Activated naive CD8-positive, alpha-beta T cell treated with anti-CD3 and anti-CD28 coated beads for 36 hours (primary cell): ENCODE measurements at regions not wholly inside any gene's neighbourhood (a gene's known extent, or its start where the extent isn't known, plus 50 kb on each side); places are given as distances from the start of the nearest gene placed in this dataset.

Experiments used
- DNase-seq: peaks from one replicate; pipeline ENCODE4 v3.0.0; 2021
- H3K27ac Mint-ChIP-seq: one replicate; pipeline ENCODE4 v1.8.0; 2022; ENCODE audit warnings: mild to moderate bottlenecking, moderate library complexity, mixed read lengths
- H3K27me3 Mint-ChIP-seq: one replicate; pipeline ENCODE4 v1.8.0; 2022; ENCODE audit warnings: mild to moderate bottlenecking, mixed read lengths
- H3K36me3 Mint-ChIP-seq: one replicate; pipeline ENCODE4 v1.8.0; 2021; ENCODE audit warnings: mild to moderate bottlenecking, mixed read lengths
- H3K4me1 Mint-ChIP-seq: one replicate; pipeline ENCODE4 v1.8.0; 2021; ENCODE audit warnings: mixed read lengths
- H3K4me3 Mint-ChIP-seq: one replicate; pipeline ENCODE4 v1.8.0; 2022; ENCODE audit warnings: mild to moderate bottlenecking, moderate library complexity, mixed read lengths
- H3K9me3 Mint-ChIP-seq: one replicate; pipeline ENCODE4 v1.8.0; 2022; ENCODE audit warnings: mixed read lengths

GRCh38 chr12:25744313-25744712 is 191.2 kb upstream of the LMNTD1 start:
- Mint-ChIP-seq H3K36me3 (no peaks in the 10 kb centered on the region), H3K27me3 (no peaks in the 10 kb centered on the region), H3K4me3 (no peak overlapping the region), H3K9me3 (no peaks in the 10 kb centered on the region), H3K27ac (no peak overlapping the region), H3K4me1 (no peaks in the 10 kb centered on the region)
- DNase-seq, result no peak

GRCh38 chr12:25745281-25745680 is 192.2 kb upstream of the LMNTD1 start:
- no peak for DNase-seq
- Mint-ChIP-seq H3K4me3 (no peak overlapping the region), H3K4me1 (no peaks in the 10 kb centered on the region), H3K27me3 (no peaks in the 10 kb centered on the region), H3K36me3 (no peaks in the 10 kb centered on the region), H3K27ac (no peak overlapping the region), H3K9me3 (no peaks in the 10 kb centered on the region)

- H3K36me3 Mint-ChIP-seq, result no peaks in the 10 kb centered on the region
- no peaks in the 10 kb centered on the region for H3K9me3 Mint-ChIP-seq
- H3K4me3 Mint-ChIP-seq, result no peak overlapping the region
- DNase-seq, result no peak
- no peak overlapping the region for H3K27ac Mint-ChIP-seq
- H3K27me3 Mint-ChIP-seq, result no peaks in the 10 kb centered on the region
- H3K4me1 Mint-ChIP-seq, result no peaks in the 10 kb centered on the region
These were observed 193.0 kb upstream of the LMNTD1 start for GRCh38 chr12:25746131-25746530.

GRCh38 chr12:25752710-25753309 is 199.7 kb upstream of the LMNTD1 start:
- no peak for DNase-seq
- Mint-ChIP-seq H3K9me3 (no peaks in the 10 kb centered on the region), H3K27me3 (no peaks in the 10 kb centered on the region), H3K4me1 (no peaks in the 10 kb centered on the region), H3K27ac (no peak overlapping the region), H3K36me3 (no peaks in the 10 kb centered on the region), H3K4me3 (no peak overlapping the region)

- Mint-ChIP-seq H3K9me3 (no peaks in the 10 kb centered on the region), H3K4me3 (no peak overlapping the region), H3K4me1 (no peaks in the 10 kb centered on the region), H3K36me3 (no peaks in the 10 kb centered on the region), H3K27me3 (no peaks in the 10 kb centered on the region), H3K27ac (no peak overlapping the region)
- DNase-seq, result no peak
These were observed 202.3 kb upstream of the LMNTD1 start for GRCh38 chr12:25755136-25755970.

- Mint-ChIP-seq H3K9me3 (no peaks in the 10 kb centered on the region), H3K36me3 (no peaks in the 10 kb centered on the region), H3K27ac (no peak overlapping the region), H3K27me3 (no peaks in the 10 kb centered on the region), H3K4me3 (no peak overlapping the region), H3K4me1 (no peaks in the 10 kb centered on the region)
- no peak for DNase-seq
These were observed 202.6 kb upstream of the RASSF8 start for GRCh38 chr12:25755971-25756260.

GRCh38 chr12:25757037-25757665 is 201.3 kb upstream of the RASSF8 start:
- DNase-seq, result no peak
- Mint-ChIP-seq H3K4me3 (no peak overlapping the region), H3K27ac (no peak overlapping the region), H3K27me3 (no peaks in the 10 kb centered on the region), H3K4me1 (no peaks in the 10 kb centered on the region), H3K36me3 (no peaks in the 10 kb centered on the region), H3K9me3 (no peaks in the 10 kb centered on the region)

GRCh38 chr12:25759752-25760151 is 198.7 kb upstream of the RASSF8 start:
- Mint-ChIP-seq H3K27ac (no peak overlapping the region), H3K36me3 (no peaks in the 10 kb centered on the region), H3K4me3 (no peak overlapping the region), H3K27me3 (no peaks in the 10 kb centered on the region), H3K9me3 (no peaks in the 10 kb centered on the region), H3K4me1 (no peaks in the 10 kb centered on the region)
- DNase-seq, result no peak

GRCh38 chr12:25761356-25761755 is 197.1 kb upstream of the RASSF8 start:
- Mint-ChIP-seq H3K9me3 (no peaks in the 10 kb centered on the region), H3K4me1 (no peaks in the 10 kb centered on the region), H3K27me3 (no peaks in the 10 kb centered on the region), H3K27ac (no peak overlapping the region), H3K36me3 (no peaks in the 10 kb centered on the region), H3K4me3 (no peak overlapping the region)
- no peak for DNase-seq

GRCh38 chr12:25764409-25764808 is 194.1 kb upstream of the RASSF8 start:
- Mint-ChIP-seq H3K27ac (no peak overlapping the region), H3K36me3 (no peaks in the 10 kb centered on the region), H3K4me3 (no peak overlapping the region), H3K9me3 (no peaks in the 10 kb centered on the region), H3K27me3 (no peaks in the 10 kb centered on the region), H3K4me1 (no peaks in the 10 kb centered on the region)
- DNase-seq, result no peak

GRCh38 chr12:25764892-25765291 is 193.6 kb upstream of the RASSF8 start:
- Mint-ChIP-seq H3K36me3 (no peaks in the 10 kb centered on the region), H3K27ac (no peak overlapping the region), H3K9me3 (no peaks in the 10 kb centered on the region)

GRCh38 chr12:25767606-25768005 is 190.9 kb upstream of the RASSF8 start:
- H3K9me3 Mint-ChIP-seq, result no peaks in the 10 kb centered on the region
- no peaks in the 10 kb centered on the region for H3K36me3 Mint-ChIP-seq
- H3K4me3 Mint-ChIP-seq, result no peak overlapping the region
- no peak for DNase-seq
- no peaks in the 10 kb centered on the region for H3K27me3 Mint-ChIP-seq
- H3K4me1 Mint-ChIP-seq, result no peaks in the 10 kb centered on the region
- no peak overlapping the region for H3K27ac Mint-ChIP-seq

More at GRCh38 chr12:25764892-25765291, 193.6 kb upstream of the RASSF8 start:
- H3K4me3 Mint-ChIP-seq, result no peak overlapping the region
- no peak for DNase-seq
- H3K4me1 Mint-ChIP-seq, result no peaks in the 10 kb centered on the region
- H3K27me3 Mint-ChIP-seq, result no peaks in the 10 kb centered on the region

- no peaks in the 10 kb centered on the region for H3K36me3 Mint-ChIP-seq
These were observed 190.3 kb upstream of the RASSF8 start for GRCh38 chr12:25768151-25768550.

GRCh38 chr12:25769082-25769945 is 189.2 kb upstream of the RASSF8 start:
- Mint-ChIP-seq H3K4me1 (no peaks in the 10 kb centered on the region), H3K27ac (no peak overlapping the region), H3K27me3 (no peaks in the 10 kb centered on the region), H3K4me3 (no peak overlapping the region), H3K9me3 (no peaks in the 10 kb centered on the region), H3K36me3 (no peaks in the 10 kb centered on the region)
- no peak for DNase-seq

More at GRCh38 chr12:25768151-25768550, 190.3 kb upstream of the RASSF8 start:
- no peak for DNase-seq
- H3K9me3 Mint-ChIP-seq, result no peaks in the 10 kb centered on the region
- H3K27ac Mint-ChIP-seq, result no peak overlapping the region
- H3K4me3 Mint-ChIP-seq, result no peak overlapping the region
- H3K4me1 Mint-ChIP-seq, result no peaks in the 10 kb centered on the region
- H3K27me3 Mint-ChIP-seq, result no peaks in the 10 kb centered on the region

GRCh38 chr12:25771041-25771440 is 187.4 kb upstream of the RASSF8 start:
- H3K4me1 Mint-ChIP-seq, result no peaks in the 10 kb centered on the region
- no peaks in the 10 kb centered on the region for H3K9me3 Mint-ChIP-seq
- no peak for DNase-seq
- H3K4me3 Mint-ChIP-seq, result no peak overlapping the region
- no peaks in the 10 kb centered on the region for H3K27me3 Mint-ChIP-seq
- no peaks in the 10 kb centered on the region for H3K36me3 Mint-ChIP-seq
- no peak overlapping the region for H3K27ac Mint-ChIP-seq
